BE2C (cell line): ENCODE measurements at regions not wholly inside any gene's neighbourhood (a gene's known extent, or its start where the extent isn't known, plus 50 kb on each side); places are given as distances from the start of the nearest gene placed in this dataset.

Experiments used
- DNase-seq: peaks from one replicate; pipeline ENCODE4 v3.0.0-alpha.2; 2020
- H3K27me3 ChIP-seq: fragments of 250-450 bp; sonication (Bioruptor Pico); 2 replicates; pipeline ENCODE4 v1.5.1; 2020; ENCODE audit warnings: mild to moderate bottlenecking
- H3K36me3 ChIP-seq: fragments of 250-450 bp; sonication (Bioruptor Pico); 2 replicates; pipeline ENCODE4 v1.5.1; 2020; ENCODE audit warnings: mild to moderate bottlenecking
- H3K4me1 ChIP-seq: fragments of 250-450 bp; sonication (Bioruptor Pico); 2 replicates; pipeline ENCODE4 v1.5.1; 2020
- H3K4me3 ChIP-seq: 2 replicates; pipeline ENCODE4 v1.5.1; 2011; ENCODE audit warnings: low read depth, low read length
- H3K9me3 ChIP-seq: fragments of 250-450 bp; sonication (Bioruptor Pico); 2 replicates; pipeline ENCODE4 v1.5.1; 2020
- TF ChIP-seq, protein P1 (sequence below): IDR thresholded peaks from 2 replicates; pipeline ENCODE4 v1.5.1; 2012; ENCODE audit warnings: mild to moderate bottlenecking, low read depth, low read length

GRCh38 chr22:34769361-34769760 is 296.6 kb upstream of the ISX start:
- Histone ChIP-seq H3K27me3 (no peaks in the 10 kb centered on the region), H3K9me3 (no peaks in the 10 kb centered on the region; the same call in 1 of the 2 replicates), H3K4me3 (no peak overlapping the region), H3K4me1 (no peaks in the 10 kb centered on the region), H3K36me3 (no peaks in the 10 kb centered on the region)
- TF ChIP-seq, protein P1, sequence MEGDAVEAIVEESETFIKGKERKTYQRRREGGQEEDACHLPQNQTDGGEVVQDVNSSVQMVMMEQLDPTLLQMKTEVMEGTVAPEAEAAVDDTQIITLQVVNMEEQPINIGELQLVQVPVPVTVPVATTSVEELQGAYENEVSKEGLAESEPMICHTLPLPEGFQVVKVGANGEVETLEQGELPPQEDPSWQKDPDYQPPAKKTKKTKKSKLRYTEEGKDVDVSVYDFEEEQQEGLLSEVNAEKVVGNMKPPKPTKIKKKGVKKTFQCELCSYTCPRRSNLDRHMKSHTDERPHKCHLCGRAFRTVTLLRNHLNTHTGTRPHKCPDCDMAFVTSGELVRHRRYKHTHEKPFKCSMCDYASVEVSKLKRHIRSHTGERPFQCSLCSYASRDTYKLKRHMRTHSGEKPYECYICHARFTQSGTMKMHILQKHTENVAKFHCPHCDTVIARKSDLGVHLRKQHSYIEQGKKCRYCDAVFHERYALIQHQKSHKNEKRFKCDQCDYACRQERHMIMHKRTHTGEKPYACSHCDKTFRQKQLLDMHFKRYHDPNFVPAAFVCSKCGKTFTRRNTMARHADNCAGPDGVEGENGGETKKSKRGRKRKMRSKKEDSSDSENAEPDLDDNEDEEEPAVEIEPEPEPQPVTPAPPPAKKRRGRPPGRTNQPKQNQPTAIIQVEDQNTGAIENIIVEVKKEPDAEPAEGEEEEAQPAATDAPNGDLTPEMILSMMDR, result no peak
- no peak for DNase-seq

- TF ChIP-seq, protein P1, result no peak
- H3K4me3 ChIP-seq, result no peak overlapping the region
- no peaks in the 10 kb centered on the region for H3K36me3 ChIP-seq
- H3K27me3 ChIP-seq, result no peaks in the 10 kb centered on the region
- DNase-seq, result no peak
- H3K4me1 ChIP-seq, result no peaks in the 10 kb centered on the region
- no peaks in the 10 kb centered on the region for H3K9me3 ChIP-seq
These were observed 289.1 kb upstream of the ISX start for GRCh38 chr22:34776817-34777216.

DNA sequence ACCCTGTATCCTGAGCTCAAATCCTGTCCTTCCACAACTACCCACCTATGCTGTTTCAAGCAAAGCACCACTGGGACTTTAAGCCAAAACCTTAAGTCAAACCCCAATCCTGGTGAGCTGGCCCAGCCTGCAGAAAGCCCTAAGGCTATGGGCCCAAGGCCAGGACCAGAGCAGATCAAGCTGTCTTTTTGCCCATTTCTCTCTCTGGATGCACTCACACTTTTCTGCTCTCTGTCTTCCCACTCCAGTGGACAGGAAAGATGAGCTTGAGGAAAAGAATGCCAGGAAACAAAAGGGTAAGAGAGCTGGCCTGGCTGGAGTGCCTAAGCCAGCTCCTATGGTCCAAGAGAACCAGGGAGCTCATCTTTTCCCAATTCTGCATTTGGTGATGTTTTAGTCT is 284.3 kb upstream of the ISX start:
- no peaks in the 10 kb centered on the region for H3K4me1 ChIP-seq
- H3K4me3 ChIP-seq, result no peak overlapping the region
- H3K27me3 ChIP-seq, result no peaks in the 10 kb centered on the region
- TF ChIP-seq, protein P1, result no peak
- H3K9me3 ChIP-seq, result no peaks in the 10 kb centered on the region
- H3K36me3 ChIP-seq, result no peaks in the 10 kb centered on the region
- DNase-seq, result no peak

- no peak for DNase-seq
- no peaks in the 10 kb centered on the region for H3K36me3 ChIP-seq
- no peaks in the 10 kb centered on the region for H3K9me3 ChIP-seq
- H3K4me3 ChIP-seq, result no peak overlapping the region
- no peaks in the 10 kb centered on the region for H3K4me1 ChIP-seq
- H3K27me3 ChIP-seq, result no peaks in the 10 kb centered on the region
- TF ChIP-seq, protein P1, result no peak
These were observed 282.5 kb upstream of the ISX start for GRCh38 chr22:34783436-34783835.

- no peaks in the 10 kb centered on the region for H3K9me3 ChIP-seq
These were observed 281.9 kb upstream of the ISX start for GRCh38 chr22:34784056-34784455.

DNA sequence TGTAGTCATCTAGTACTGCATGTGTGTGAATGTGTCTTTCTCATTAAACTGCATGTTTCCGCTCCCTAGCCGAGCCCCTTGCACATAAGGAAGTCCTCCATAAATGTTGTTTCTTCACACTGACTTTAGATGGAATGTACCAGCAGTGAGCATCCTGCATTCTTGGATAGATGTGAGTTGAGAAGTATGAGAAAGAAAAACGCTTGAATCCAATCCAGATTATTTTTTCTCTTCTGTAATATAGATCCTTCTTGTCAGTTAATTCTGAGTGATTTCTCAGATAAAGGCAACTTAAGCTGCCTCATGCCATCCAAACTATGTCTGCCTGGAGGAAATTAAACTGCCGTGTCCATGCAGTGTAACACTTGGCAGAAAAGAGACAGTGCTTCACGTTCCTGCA is 268.1 kb upstream of the ISX start:
- DNase-seq, result no peak
- H3K4me3 ChIP-seq, result no peak overlapping the region
- H3K4me1 ChIP-seq, result no peaks in the 10 kb centered on the region
- TF ChIP-seq, protein P1, result no peak
- no peaks in the 10 kb centered on the region; the same call in 1 of the 2 replicates for H3K9me3 ChIP-seq
- H3K27me3 ChIP-seq, result no peaks in the 10 kb centered on the region
- no peaks in the 10 kb centered on the region for H3K36me3 ChIP-seq

More at GRCh38 chr22:34784056-34784455, 281.9 kb upstream of the ISX start:
- H3K36me3 ChIP-seq, result no peaks in the 10 kb centered on the region
- no peaks in the 10 kb centered on the region for H3K27me3 ChIP-seq
- H3K4me3 ChIP-seq, result no peak overlapping the region
- no peaks in the 10 kb centered on the region for H3K4me1 ChIP-seq
- no peak for DNase-seq
- TF ChIP-seq, protein P1, result no peak
